ENCODE measurements at regions not wholly inside any gene's neighbourhood (a gene's known extent, or its start where the extent isn't known, plus 50 kb on each side); places are given as distances from the start of the nearest gene placed in this dataset.

DNA sequence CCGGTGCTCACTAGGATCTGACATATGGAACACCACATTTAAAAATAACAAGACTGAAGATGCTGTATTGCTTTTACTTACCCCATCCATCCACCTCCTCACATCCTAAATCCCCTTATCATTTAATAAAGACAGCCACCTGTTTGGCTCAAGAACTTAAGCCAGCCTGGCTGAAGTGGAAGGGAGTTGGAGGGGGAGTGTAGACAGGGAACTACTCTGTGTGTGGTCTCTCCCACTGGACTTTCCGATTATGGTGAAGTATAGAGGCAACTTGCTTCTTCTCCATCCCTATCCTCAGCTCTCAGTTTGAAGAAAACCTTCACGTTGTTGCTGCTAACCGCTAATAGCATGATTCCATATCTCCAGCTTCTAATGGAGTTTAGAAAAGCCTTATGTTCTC lies 313.4 kb downstream of the CDH11 start:
- intact Hi-C loops (cut with micrococcal nuclease): no loop called here
- Mint-ChIP-seq H3K4me1 (ENCODE audit: low read depth) (no peaks in the 10 kb centered on the region), H3K36me3 (ENCODE audit: low read depth) (no peaks in the 10 kb centered on the region), H3K4me3 (no peak overlapping the region), H3K9me3 (peaks cover 19% of the 10 kb centered on the region), H3K27ac (no peak overlapping the region), H3K27me3 (ENCODE audit: insufficient read depth) (no peaks in the 10 kb centered on the region)
- no peak for DNase-seq (ENCODE audit: low spot score)

DNA sequence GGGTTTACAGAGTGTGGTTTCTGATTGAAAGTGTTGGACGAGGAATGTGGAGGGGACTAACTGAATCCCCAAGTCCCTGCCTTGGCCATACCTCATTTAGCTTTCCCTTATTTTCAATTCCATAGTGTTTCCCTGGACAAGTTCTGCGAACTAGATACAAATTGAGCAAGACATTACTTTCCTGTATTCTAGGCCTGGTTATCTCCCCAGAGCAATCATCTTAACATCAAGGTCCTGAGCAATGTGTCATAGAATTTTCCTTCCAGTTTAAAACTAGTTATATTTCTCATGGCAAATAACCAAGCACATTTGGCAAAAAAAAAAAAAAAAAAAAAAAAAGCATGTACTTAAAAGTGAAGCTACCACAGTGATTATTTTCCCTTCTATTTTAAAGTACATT lies 330.1 kb downstream of the CDH11 start:
- no peak for DNase-seq (ENCODE audit: low spot score)
- peaks cover 17% of the 10 kb centered on the region for H3K9me3 Mint-ChIP-seq
- no peaks in the 10 kb centered on the region for H3K36me3 Mint-ChIP-seq (ENCODE audit: low read depth)
- no peaks in the 10 kb centered on the region for H3K27me3 Mint-ChIP-seq (ENCODE audit: insufficient read depth)
- no peaks in the 10 kb centered on the region for H3K4me1 Mint-ChIP-seq (ENCODE audit: low read depth)
- intact Hi-C loops (cut with micrococcal nuclease): no loop called here
- H3K4me3 Mint-ChIP-seq: no peak overlapping the region
- H3K27ac Mint-ChIP-seq: no peak overlapping the region

DNA sequence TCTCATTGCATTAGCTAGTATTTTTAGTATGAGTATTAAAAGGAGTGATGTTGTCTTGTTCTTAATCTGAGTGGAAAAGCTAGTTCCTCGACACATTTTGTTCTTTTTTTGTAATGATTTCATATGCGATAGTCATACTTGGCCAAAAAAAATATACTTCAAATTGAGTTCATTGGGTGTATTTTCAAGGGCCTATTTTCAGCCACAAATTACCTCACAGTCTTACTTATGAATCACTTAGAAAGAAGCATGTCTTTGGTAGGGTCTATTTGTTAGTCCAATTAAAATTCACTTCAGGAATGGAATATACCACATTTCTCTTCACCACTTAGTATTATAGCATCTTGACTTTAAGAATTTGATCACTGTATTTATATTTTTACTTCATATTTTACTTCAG lies 337.2 kb downstream of the CDH11 start:
- H3K27me3 Mint-ChIP-seq (ENCODE audit: insufficient read depth): no peaks in the 10 kb centered on the region
- H3K9me3 Mint-ChIP-seq: peaks cover 6% of the 10 kb centered on the region
- no peaks in the 10 kb centered on the region for H3K36me3 Mint-ChIP-seq (ENCODE audit: low read depth)
- no peaks in the 10 kb centered on the region for H3K4me1 Mint-ChIP-seq (ENCODE audit: low read depth)
- H3K4me3 Mint-ChIP-seq: no peak overlapping the region
- no peak overlapping the region for H3K27ac Mint-ChIP-seq
- no peak for DNase-seq (ENCODE audit: low spot score)
- intact Hi-C loops (cut with micrococcal nuclease): no loop called here

DNA sequence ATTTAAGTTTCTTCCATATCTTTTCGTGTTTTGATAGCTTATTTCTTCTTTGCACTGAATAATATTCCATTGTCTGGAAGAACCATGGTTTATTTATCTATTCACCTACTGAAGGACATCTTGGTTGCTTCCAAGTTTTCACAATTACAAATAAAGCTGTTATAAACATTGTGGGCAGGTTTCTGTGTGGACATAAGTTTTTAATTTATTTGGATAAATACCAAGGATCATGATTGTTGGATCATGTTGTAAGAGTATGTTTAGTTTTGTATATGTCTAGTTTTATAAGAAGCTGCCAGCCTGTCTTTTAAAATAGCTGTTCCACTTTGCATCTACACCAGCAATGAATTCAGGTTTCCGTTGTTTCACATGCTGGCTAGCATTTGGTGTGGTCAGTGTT lies 339.4 kb downstream of the CDH11 start:
- Mint-ChIP-seq H3K36me3 (ENCODE audit: low read depth) (no peaks in the 10 kb centered on the region), H3K27ac (no peak overlapping the region), H3K27me3 (ENCODE audit: insufficient read depth) (no peaks in the 10 kb centered on the region), H3K9me3 (peaks cover 5% of the 10 kb centered on the region), H3K4me3 (no peak overlapping the region), H3K4me1 (ENCODE audit: low read depth) (no peaks in the 10 kb centered on the region)
- intact Hi-C loops (cut with micrococcal nuclease): no loop called here
- DNase-seq (ENCODE audit: low spot score): no peak

DNA sequence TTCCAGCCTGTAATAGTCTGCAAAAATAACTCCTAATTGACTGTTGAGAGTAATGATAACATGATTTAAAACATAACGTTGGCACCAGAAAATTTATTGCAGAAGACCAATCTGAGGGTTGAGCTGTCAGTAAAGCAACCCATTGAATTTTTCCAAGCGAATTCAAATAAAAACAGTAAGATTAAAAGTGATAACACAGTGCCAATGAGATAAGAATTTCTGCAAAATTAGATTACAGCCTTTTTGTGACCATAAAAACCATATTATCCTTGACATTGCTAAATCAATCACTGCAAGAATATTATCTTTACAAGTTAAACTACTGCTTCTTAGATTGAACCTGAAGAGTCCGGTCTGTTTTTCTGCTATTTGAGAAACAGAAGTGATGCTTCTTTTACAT lies 341.4 kb downstream of the CDH11 start:
- no peak for DNase-seq (ENCODE audit: low spot score)
- no peaks in the 10 kb centered on the region for H3K36me3 Mint-ChIP-seq (ENCODE audit: low read depth)
- H3K4me3 Mint-ChIP-seq: no peak overlapping the region
- H3K9me3 Mint-ChIP-seq: peaks cover 4% of the 10 kb centered on the region
- no peaks in the 10 kb centered on the region for H3K27me3 Mint-ChIP-seq (ENCODE audit: insufficient read depth)
- H3K27ac Mint-ChIP-seq: no peak overlapping the region
- no peaks in the 10 kb centered on the region for H3K4me1 Mint-ChIP-seq (ENCODE audit: low read depth)
- intact Hi-C loops (cut with micrococcal nuclease): no loop called here

DNA sequence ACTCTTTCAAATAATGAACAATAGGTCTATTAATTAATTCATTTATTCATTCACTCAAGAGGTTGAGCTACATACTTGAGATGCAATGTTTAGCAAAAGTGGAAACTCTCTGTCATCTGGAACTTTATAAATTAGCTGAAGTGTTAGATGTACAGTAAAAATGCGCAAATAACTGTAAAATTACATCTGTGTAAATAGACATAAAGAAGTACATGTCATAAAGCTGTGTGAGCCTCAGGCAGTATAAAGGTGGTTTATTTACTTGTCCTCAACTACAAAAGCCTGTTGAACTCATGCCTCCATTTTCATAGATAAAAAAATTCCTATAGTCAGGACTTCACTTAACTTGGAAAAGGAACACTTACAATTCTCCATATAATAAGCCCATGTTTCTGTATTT lies 343.1 kb downstream of the CDH11 start:
- intact Hi-C loops (cut with micrococcal nuclease): no loop called here
- Mint-ChIP-seq H3K36me3 (ENCODE audit: low read depth) (no peaks in the 10 kb centered on the region), H3K27me3 (ENCODE audit: insufficient read depth) (no peaks in the 10 kb centered on the region), H3K4me1 (ENCODE audit: low read depth) (no peaks in the 10 kb centered on the region), H3K4me3 (no peak overlapping the region), H3K27ac (no peak overlapping the region), H3K9me3 (peaks cover 9% of the 10 kb centered on the region)
- DNase-seq (ENCODE audit: low spot score): no peak

DNA sequence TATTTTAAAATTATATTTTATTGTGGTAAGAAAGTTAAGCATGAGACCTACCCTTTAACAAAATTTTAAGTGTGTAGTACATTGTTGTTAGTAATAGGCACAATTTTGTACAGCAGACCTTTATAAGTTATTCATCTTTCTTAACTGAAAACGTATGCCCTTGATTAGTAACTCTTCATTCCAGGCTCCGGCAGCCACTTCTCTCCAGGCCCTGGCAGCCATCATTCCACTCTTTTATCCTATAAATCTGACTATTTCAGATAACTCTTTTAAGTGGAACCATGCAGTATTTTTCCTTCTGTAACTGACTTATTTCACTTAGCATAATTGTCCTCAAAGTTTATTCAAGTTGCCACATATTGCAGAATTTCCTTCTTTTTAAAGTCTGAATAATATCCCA lies 348.2 kb downstream of the CDH11 start:
- Mint-ChIP-seq H3K27ac (no peak overlapping the region), H3K4me1 (ENCODE audit: low read depth) (no peaks in the 10 kb centered on the region), H3K9me3 (peaks cover 9% of the 10 kb centered on the region), H3K27me3 (ENCODE audit: insufficient read depth) (no peaks in the 10 kb centered on the region), H3K36me3 (ENCODE audit: low read depth) (no peaks in the 10 kb centered on the region), H3K4me3 (no peak overlapping the region)
- no peak for DNase-seq (ENCODE audit: low spot score)
- intact Hi-C loops (cut with micrococcal nuclease): no loop called here

DNA sequence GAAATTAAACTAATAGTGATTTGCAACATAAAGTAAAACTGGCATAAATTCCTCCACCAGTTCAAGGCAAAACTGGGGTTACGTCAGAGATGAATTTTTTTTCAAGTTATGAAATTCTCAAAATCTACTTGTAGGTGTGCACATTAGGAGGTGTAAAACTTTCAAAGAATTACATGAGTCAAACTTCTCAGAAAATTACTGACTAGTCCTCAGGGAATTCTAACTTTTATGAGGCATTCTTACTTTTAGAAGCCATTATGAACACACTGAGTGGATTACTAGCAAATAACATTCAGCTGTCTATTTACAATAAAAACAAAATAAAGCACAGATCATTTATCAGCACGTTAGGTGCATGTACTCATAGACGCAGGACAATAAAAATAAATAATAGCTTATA lies 348.7 kb downstream of the CDH11 start:
- H3K4me3 Mint-ChIP-seq: no peak overlapping the region
- intact Hi-C loops (cut with micrococcal nuclease): no loop called here
- DNase-seq (ENCODE audit: low spot score): no peak
- H3K9me3 Mint-ChIP-seq: peaks cover 9% of the 10 kb centered on the region
- no peak overlapping the region for H3K27ac Mint-ChIP-seq
- H3K36me3 Mint-ChIP-seq (ENCODE audit: low read depth): no peaks in the 10 kb centered on the region
- no peaks in the 10 kb centered on the region for H3K4me1 Mint-ChIP-seq (ENCODE audit: low read depth)
- no peaks in the 10 kb centered on the region for H3K27me3 Mint-ChIP-seq (ENCODE audit: insufficient read depth)

DNA sequence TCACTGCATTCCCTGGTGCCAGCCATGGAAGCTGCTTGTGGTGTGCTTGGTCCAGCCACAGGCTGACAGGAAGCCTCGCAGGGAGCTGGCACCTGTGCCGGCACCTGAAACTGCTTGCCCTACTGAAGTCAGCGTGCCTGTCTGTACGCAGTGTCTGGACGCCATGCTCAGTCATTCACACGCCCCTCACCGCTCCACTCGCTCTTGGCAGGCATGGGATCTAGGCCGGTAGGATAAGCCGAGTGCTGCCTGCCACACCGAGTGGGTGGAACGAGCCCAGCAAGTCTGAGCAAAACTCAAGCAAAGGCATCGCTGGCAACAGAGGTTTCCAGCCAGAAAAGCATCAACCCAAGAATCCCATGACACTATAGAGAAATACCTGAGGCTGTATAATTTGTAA lies 350.6 kb downstream of the CDH11 start:
- Mint-ChIP-seq H3K9me3 (peaks cover 5% of the 10 kb centered on the region), H3K4me3 (no peak overlapping the region), H3K4me1 (ENCODE audit: low read depth) (no peaks in the 10 kb centered on the region), H3K27ac (no peak overlapping the region), H3K36me3 (ENCODE audit: low read depth) (no peaks in the 10 kb centered on the region), H3K27me3 (ENCODE audit: insufficient read depth) (no peaks in the 10 kb centered on the region)
- intact Hi-C loops (cut with micrococcal nuclease): no loop called here
- DNase-seq (ENCODE audit: low spot score): no peak

DNA sequence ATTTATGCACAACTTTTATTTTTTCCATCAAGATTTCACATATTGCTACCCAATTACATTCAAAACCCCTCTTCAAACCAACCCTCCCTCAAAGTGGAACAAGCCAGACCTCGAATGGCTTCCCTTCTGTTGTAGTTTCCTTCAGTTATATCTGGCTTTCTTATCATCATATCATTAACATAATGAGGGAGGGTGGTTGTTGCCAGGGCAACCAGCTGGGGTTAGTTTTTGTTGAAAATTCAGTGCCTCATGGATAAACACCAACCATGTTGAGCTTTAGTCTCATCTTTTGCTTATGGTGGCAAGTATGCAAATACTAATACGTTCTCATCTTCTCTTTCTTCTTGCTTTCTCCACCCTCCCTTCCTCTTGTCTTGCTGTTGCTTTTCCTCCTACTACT lies 359.7 kb downstream of the CDH11 start:
- H3K4me1 Mint-ChIP-seq (ENCODE audit: low read depth): no peaks in the 10 kb centered on the region
- intact Hi-C loops (cut with micrococcal nuclease): no loop called here

DNA sequence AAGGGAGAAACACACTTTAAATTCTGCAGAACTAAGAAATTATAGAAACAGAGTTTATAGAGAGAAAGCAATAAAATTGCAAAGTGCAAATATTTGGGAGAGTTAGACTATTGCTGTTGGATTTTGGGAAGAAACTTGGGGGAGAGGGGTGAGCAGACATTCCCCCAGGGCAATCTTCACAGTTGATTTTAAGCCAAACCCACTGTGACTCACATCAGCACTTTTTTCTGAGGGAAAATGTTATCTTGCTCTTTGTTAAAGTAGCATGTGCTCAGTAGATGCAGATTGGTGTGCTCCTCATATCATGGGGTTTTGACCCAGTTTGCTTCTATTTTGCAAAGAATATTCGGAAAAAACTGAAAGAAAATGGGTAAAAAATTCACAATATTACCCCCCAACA lies 367.6 kb downstream of the CDH11 start:
- H3K27ac Mint-ChIP-seq: no peak overlapping the region
- H3K4me3 Mint-ChIP-seq: no peak overlapping the region
- no peaks in the 10 kb centered on the region for H3K4me1 Mint-ChIP-seq (ENCODE audit: low read depth)
- intact Hi-C loops (cut with micrococcal nuclease): no loop called here
- H3K36me3 Mint-ChIP-seq (ENCODE audit: low read depth): no peaks in the 10 kb centered on the region
- H3K9me3 Mint-ChIP-seq: peaks cover 16% of the 10 kb centered on the region
- H3K27me3 Mint-ChIP-seq (ENCODE audit: insufficient read depth): no peaks in the 10 kb centered on the region
- DNase-seq (ENCODE audit: low spot score): no peak

More for the DNA sequence above, 359.7 kb downstream of the CDH11 start:
- Mint-ChIP-seq H3K27me3 (ENCODE audit: insufficient read depth) (no peaks in the 10 kb centered on the region), H3K27ac (no peak overlapping the region), H3K36me3 (ENCODE audit: low read depth) (no peaks in the 10 kb centered on the region), H3K9me3 (peaks cover 15% of the 10 kb centered on the region), H3K4me3 (no peak overlapping the region)
- DNase-seq (ENCODE audit: low spot score): no peak

DNA sequence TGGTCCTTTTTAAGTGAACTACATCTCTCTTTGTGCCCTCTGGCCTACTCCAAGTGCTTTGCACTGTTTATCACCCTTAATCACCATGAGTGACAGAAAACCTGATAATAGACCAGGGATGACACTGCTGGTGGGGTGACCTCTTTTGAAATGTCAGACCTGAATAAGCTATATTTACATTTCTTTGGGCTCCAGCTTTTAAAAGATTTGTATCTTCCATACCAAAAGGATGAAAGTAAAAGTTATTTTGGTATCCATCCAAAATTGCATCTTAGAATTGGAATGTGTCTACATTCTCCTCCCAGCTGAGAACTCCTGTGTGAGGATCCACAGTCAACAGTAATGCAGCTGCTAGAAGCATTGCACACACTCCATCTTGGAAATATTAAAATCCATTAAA lies 370.0 kb downstream of the CDH11 start:
- intact Hi-C loops (cut with micrococcal nuclease): no loop called here
- DNase-seq (ENCODE audit: low spot score): no peak
- Mint-ChIP-seq H3K4me3 (no peak overlapping the region), H3K27me3 (ENCODE audit: insufficient read depth) (no peaks in the 10 kb centered on the region), H3K27ac (no peak overlapping the region), H3K36me3 (ENCODE audit: low read depth) (no peaks in the 10 kb centered on the region), H3K4me1 (ENCODE audit: low read depth) (no peaks in the 10 kb centered on the region), H3K9me3 (peaks cover 15% of the 10 kb centered on the region)

DNA sequence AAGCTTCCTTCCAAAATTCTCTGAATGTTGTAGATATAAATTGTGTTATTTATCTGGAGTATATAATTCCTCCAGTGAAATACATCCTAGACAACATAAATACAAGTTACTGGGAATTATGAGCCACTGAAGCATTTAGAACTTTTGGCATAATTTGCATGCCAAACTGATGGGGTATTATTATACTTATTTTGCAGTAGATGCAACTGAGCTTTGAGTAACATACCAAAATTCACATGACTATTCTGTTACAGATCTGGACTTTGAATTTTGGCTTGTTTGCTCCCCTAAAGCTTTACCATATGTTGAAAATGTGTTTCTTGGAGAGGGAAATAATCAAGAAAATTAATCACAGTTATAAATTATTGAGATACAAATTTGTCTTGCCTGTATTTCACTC lies 372.5 kb downstream of the CDH11 start:
- intact Hi-C loops (cut with micrococcal nuclease): no loop called here
- H3K27me3 Mint-ChIP-seq (ENCODE audit: insufficient read depth): no peaks in the 10 kb centered on the region
- no peak overlapping the region for H3K27ac Mint-ChIP-seq
- no peak overlapping the region for H3K4me3 Mint-ChIP-seq
- no peaks in the 10 kb centered on the region for H3K36me3 Mint-ChIP-seq (ENCODE audit: low read depth)
- DNase-seq (ENCODE audit: low spot score): no peak
- H3K4me1 Mint-ChIP-seq (ENCODE audit: low read depth): no peaks in the 10 kb centered on the region
- H3K9me3 Mint-ChIP-seq: peaks cover 7% of the 10 kb centered on the region

DNA sequence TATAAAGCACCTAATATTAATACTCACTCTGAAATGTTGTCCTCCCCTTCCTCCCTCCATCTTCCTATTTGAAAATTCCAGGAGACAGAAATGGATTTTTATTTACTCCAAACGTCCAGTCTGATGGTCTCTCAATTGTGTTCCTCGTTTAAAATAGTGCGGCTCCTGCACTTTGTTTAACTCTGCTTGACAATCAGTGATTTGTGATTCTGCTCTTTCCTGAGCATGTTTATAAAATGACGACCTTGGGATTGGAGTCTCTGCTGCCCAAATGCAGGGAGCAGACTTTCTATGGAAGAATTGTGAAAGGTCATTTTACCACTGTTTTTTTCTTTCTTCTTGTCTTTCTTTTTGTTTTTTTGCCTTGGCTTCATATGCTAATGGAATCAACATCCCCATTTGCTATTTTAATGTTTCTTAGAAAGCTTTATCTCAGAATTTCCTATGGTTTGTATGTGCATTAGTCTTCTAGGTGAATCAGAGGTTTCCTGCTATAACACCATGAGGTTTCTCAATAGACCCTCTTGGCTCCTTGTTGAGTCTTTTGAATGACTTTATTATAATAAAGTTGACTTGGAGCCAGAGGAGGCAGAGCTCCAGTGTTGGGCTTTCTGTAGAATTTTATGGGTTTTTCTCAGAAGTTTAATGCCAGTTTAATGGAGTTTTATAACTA lies 376.5 kb downstream of the CDH11 start:
- Mint-ChIP-seq H3K4me1 (ENCODE audit: low read depth) (no peaks in the 10 kb centered on the region), H3K27me3 (ENCODE audit: insufficient read depth) (no peaks in the 10 kb centered on the region), H3K27ac (no peak overlapping the region), H3K4me3 (no peak overlapping the region), H3K9me3 (peaks cover 4% of the 10 kb centered on the region), H3K36me3 (ENCODE audit: low read depth) (no peaks in the 10 kb centered on the region)
- intact Hi-C loops (cut with micrococcal nuclease): no loop called here
- DNase-seq (ENCODE audit: low spot score): no peak
